Peyer's patch (tissue), 4 donors: ENCODE measurements at regions not wholly inside any gene's neighbourhood (a gene's known extent, or its start where the extent isn't known, plus 50 kb on each side); places are given as distances from the start of the nearest gene placed in this dataset.

ENCODE experiments used
- CTCF ChIP-seq, 6 experiments: fragments of 450-650 bp in 4 of 6; fragments of 200-600 bp in 2 of 6; sonication (generic) in 1 of 6; IDR thresholded peaks; one replicate each; pipeline ENCODE4 v1.5.1; 2017 to 2019; ENCODE audit warnings: antibody characterized with exemption in 6 of 6, mild to moderate bottlenecking in 3 of 6, moderate library complexity in 1 of 6
- POLR2A ChIP-seq, 2 donors: fragments of 450-650 bp; IDR thresholded peaks; one replicate each; pipeline ENCODE4 v1.5.1; 2017; ENCODE audit warnings: antibody characterized with exemption in 2 of 2, mild to moderate bottlenecking in 2 of 2, moderate library complexity in 2 of 2

- no peak for TF ChIP-seq CTCF (IDR thresholded peaks at IDR 0.05)
- TF ChIP-seq POLR2A (IDR thresholded peaks at IDR 0.05) = no peak
These were observed 990.9 kb downstream of the EPHA7 start for GRCh38 chr6:92428448-92428847.
